GM13976 (cell line): ENCODE measurements at regions not wholly inside any gene's neighbourhood (a gene's known extent, or its start where the extent isn't known, plus 50 kb on each side); places are given as distances from the start of the nearest gene placed in this dataset.

ENCODE experiments used
- DNase-seq: peaks from one replicate; pipeline ENCODE4 v3.0.0; 2012; ENCODE audit warnings: low spot score
- CTCF ChIP-seq: IDR thresholded peaks from 2 replicates; pipeline ENCODE4 v1.5.1; 2012; ENCODE audit warnings: borderline replicate concordance, mild to moderate bottlenecking; ENCODE audit not compliant: insufficient read depth; ENCODE audit errors: extremely low read depth, missing control alignments, control extremely low read depth
- in situ Hi-C: fragments of 300-500 bp; cut with MboI; formaldehyde crosslinking; loops from one replicate; pipeline ENCODE4 v1.12.0; 2022; ENCODE audit warnings: low sequenced_read_pairs, mixed read lengths, inconsistent platforms; ENCODE audit not compliant: unreplicated experiment

- no peak for TF ChIP-seq CTCF
- DNase-seq, result no peak
- in situ Hi-C loops, result no loop called here
Measured at GRCh38 chr2:138841459-138841858, 61.3 kb upstream of the NXPH2 start.

GRCh38 chr2:138838851-138839620 lies 58.8 kb upstream of the NXPH2 start:
- TF ChIP-seq CTCF, result no peak
- in situ Hi-C loops, result no loop called here
- no peak for DNase-seq

- in situ Hi-C loops, result no loop called here
- no peak for DNase-seq
- no peak for TF ChIP-seq CTCF
Measured at GRCh38 chr2:138831691-138832090, 51.5 kb upstream of the NXPH2 start.

- in situ Hi-C loops, result no loop called here
Measured at GRCh38 chr2:138831154-138831553, 51.0 kb upstream of the NXPH2 start.

GRCh38 chr2:138830547-138830946 lies 50.4 kb upstream of the NXPH2 start:
- in situ Hi-C loops, result no loop called here
- no peak for DNase-seq
- no peak for TF ChIP-seq CTCF

More at GRCh38 chr2:138831154-138831553, 51.0 kb upstream of the NXPH2 start:
- TF ChIP-seq CTCF, result no peak
- no peak for DNase-seq
